22Rv1 (cell line): ENCODE measurements at regions not wholly inside any gene's neighbourhood (a gene's known extent, or its start where the extent isn't known, plus 50 kb on each side); places are given as distances from the start of the nearest gene placed in this dataset.

Source experiments
- ZFX ChIP-seq: fragments of 450-650 bp; IDR thresholded peaks from 2 replicates; pipeline ENCODE4 v1.6.1; 2017; ENCODE audit warnings: antibody characterized with exemption, borderline replicate concordance
- TF ChIP-seq, protein P1 (sequence below): fragments of 450-650 bp; IDR thresholded peaks from 2 replicates; pipeline ENCODE4 v1.5.1; 2017; ENCODE audit warnings: mild to moderate bottlenecking

- TF ChIP-seq, protein P1, sequence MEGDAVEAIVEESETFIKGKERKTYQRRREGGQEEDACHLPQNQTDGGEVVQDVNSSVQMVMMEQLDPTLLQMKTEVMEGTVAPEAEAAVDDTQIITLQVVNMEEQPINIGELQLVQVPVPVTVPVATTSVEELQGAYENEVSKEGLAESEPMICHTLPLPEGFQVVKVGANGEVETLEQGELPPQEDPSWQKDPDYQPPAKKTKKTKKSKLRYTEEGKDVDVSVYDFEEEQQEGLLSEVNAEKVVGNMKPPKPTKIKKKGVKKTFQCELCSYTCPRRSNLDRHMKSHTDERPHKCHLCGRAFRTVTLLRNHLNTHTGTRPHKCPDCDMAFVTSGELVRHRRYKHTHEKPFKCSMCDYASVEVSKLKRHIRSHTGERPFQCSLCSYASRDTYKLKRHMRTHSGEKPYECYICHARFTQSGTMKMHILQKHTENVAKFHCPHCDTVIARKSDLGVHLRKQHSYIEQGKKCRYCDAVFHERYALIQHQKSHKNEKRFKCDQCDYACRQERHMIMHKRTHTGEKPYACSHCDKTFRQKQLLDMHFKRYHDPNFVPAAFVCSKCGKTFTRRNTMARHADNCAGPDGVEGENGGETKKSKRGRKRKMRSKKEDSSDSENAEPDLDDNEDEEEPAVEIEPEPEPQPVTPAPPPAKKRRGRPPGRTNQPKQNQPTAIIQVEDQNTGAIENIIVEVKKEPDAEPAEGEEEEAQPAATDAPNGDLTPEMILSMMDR, result no peak
- no peak for TF ChIP-seq ZFX
Observed at GRCh38 chr3:167146911-167147310, 233.2 kb downstream of the ZBBX start.
